Left renal pelvis (tissue), 4 donors: ENCODE measurements at regions not wholly inside any gene's neighbourhood (a gene's known extent, or its start where the extent isn't known, plus 50 kb on each side); places are given as distances from the start of the nearest gene placed in this dataset.
"Not testable (repeated sequence)": the region's sequence is repeated elsewhere in the genome, so short reads cannot be mapped to it uniquely, and the experiment has no call there.

Source experiments
- DNase-seq, 4 donors: peaks; one replicate each; pipeline ENCODE4 v3.0.0-alpha.2; 2013; ENCODE audit warnings: low read depth in 4 of 4, low spot score in 3 of 4

GRCh38 chr15:95044745-95045417, 813.5 kb downstream of the MCTP2 start:
- DNase-seq, result no peak

- no peak for DNase-seq
These were observed 820.5 kb downstream of the MCTP2 start for GRCh38 chr15:95051861-95052260.

- no peak for DNase-seq
These were observed 828.1 kb downstream of the MCTP2 start for GRCh38 chr15:95059346-95059905.

GRCh38 chr15:95068701-95069521, 837.5 kb downstream of the MCTP2 start:
- no peak for DNase-seq

GRCh38 chr15:95075792-95076677, 844.7 kb downstream of the MCTP2 start:
- no peak for DNase-seq

- no peak for DNase-seq
These were observed 845.3 kb downstream of the MCTP2 start for GRCh38 chr15:95076678-95076990.

- DNase-seq, result no peak
These were observed 846.6 kb downstream of the MCTP2 start for GRCh38 chr15:95078003-95078402.

- DNase-seq, result not testable (repeated sequence)
These were observed 848.9 kb downstream of the MCTP2 start for GRCh38 chr15:95080228-95080627.

- DNase-seq, result no peak
These were observed 853.7 kb downstream of the MCTP2 start for GRCh38 chr15:95085056-95085455.

- DNase-seq, result peak in 1 of 4 donors; percentile 27
These were observed 855.3 kb downstream of the MCTP2 start for GRCh38 chr15:95086531-95087252.

GRCh38 chr15:95087253-95087609, 855.9 kb downstream of the MCTP2 start:
- DNase-seq, result no peak

GRCh38 chr15:95091444-95091843, 860.1 kb downstream of the MCTP2 start:
- no peak for DNase-seq

- no peak for DNase-seq
These were observed 863.9 kb downstream of the MCTP2 start for GRCh38 chr15:95095250-95095649.

GRCh38 chr15:95096651-95097050, 865.3 kb downstream of the MCTP2 start:
- DNase-seq, result no peak

GRCh38 chr15:95097361-95097760, 866.0 kb downstream of the MCTP2 start:
- DNase-seq, result no peak

GRCh38 chr15:95105229-95105628, 873.9 kb downstream of the MCTP2 start:
- DNase-seq, result no peak

GRCh38 chr15:95106801-95107200, 875.4 kb downstream of the MCTP2 start:
- no peak for DNase-seq

- DNase-seq, result no peak
These were observed 877.3 kb downstream of the MCTP2 start for GRCh38 chr15:95108673-95109072.

- DNase-seq, result no peak
These were observed 880.6 kb downstream of the MCTP2 start for GRCh38 chr15:95111969-95112368.

- no peak for DNase-seq
These were observed 881.7 kb downstream of the MCTP2 start for GRCh38 chr15:95113041-95113440.
